DOHH2 (cell line): ENCODE measurements at regions not wholly inside any gene's neighbourhood (a gene's known extent, or its start where the extent isn't known, plus 50 kb on each side); places are given as distances from the start of the nearest gene placed in this dataset.

Experiments
- H3F3A ChIP-seq: fragments of 200-600 bp; sonication (generic), shearing (Covaris generic); 2 replicates; pipeline ENCODE4 v1.6.0; 2016; ENCODE audit warnings: antibody characterized with exemption, mild to moderate bottlenecking; ENCODE audit not compliant: control insufficient read depth, insufficient read depth
- H3K27ac ChIP-seq: fragments of 200-600 bp; sonication (generic); 2 replicates; pipeline ENCODE4 v1.5.1; 2014; ENCODE audit warnings: low read depth, mild to moderate bottlenecking, low read length, moderate library complexity
- H3K27me3 ChIP-seq: fragments of 200-600 bp; sonication (generic); 2 replicates; pipeline ENCODE4 v1.6.1; 2014; ENCODE audit warnings: mild to moderate bottlenecking, low read length, mixed read lengths; ENCODE audit not compliant: control insufficient read depth
- H3K36me3 ChIP-seq: fragments of 200-600 bp; sonication (generic); 2 replicates; pipeline ENCODE4 v1.6.1; 2014; ENCODE audit warnings: mild to moderate bottlenecking, low read length, moderate library complexity, mixed read lengths; ENCODE audit not compliant: control insufficient read depth
- H3K4me1 ChIP-seq: fragments of 200-600 bp; sonication (generic); 2 replicates; pipeline ENCODE4 v1.6.1; 2014; ENCODE audit warnings: mild to moderate bottlenecking, low read length, mixed read lengths; ENCODE audit not compliant: control insufficient read depth
- H3K4me2 ChIP-seq: fragments of 200-600 bp; sonication (generic); 2 replicates; pipeline ENCODE4 v1.6.0; 2014; ENCODE audit warnings: mild to moderate bottlenecking, low read length, moderate library complexity
- H3K4me3 ChIP-seq: fragments of 200-600 bp; sonication (generic); 2 replicates; pipeline ENCODE4 v1.5.1; 2014; ENCODE audit warnings: mild to moderate bottlenecking, low read length, mixed read lengths
- H3K79me2 ChIP-seq: fragments of 200-600 bp; sonication (generic); 2 replicates; pipeline ENCODE4 v1.6.1; 2014; ENCODE audit warnings: mild to moderate bottlenecking, low read length, mixed read lengths; ENCODE audit not compliant: control insufficient read depth
- H3K9me2 ChIP-seq: fragments of 200-600 bp; sonication (generic); replicated peaks from 2 replicates; pipeline ENCODE4 v1.6.1; 2014; ENCODE audit warnings: mild to moderate bottlenecking, low read length, mixed read lengths; ENCODE audit not compliant: control insufficient read depth
- H3K9me3 ChIP-seq: fragments of 200-600 bp; sonication (generic); 2 replicates; pipeline ENCODE4 v1.6.1; 2014; ENCODE audit warnings: antibody characterized with exemption, low read length, mixed read lengths; ENCODE audit not compliant: control insufficient read depth, insufficient read depth
- H4K20me1 ChIP-seq: fragments of 200-600 bp; sonication (generic); 2 replicates; pipeline ENCODE4 v1.6.0; 2014; ENCODE audit warnings: low read depth, mild to moderate bottlenecking, antibody characterized with exemption, low read length, moderate library complexity; ENCODE audit not compliant: control insufficient read depth, insufficient read depth
- EZH2phosphoT487 ChIP-seq: fragments of 200-600 bp; sonication (generic); IDR thresholded peaks from 2 replicates; pipeline ENCODE4 v1.6.1; 2017; ENCODE audit warnings: borderline replicate concordance, mild to moderate bottlenecking, antibody characterized with exemption, low read length, moderate library complexity, mixed read lengths
- TF ChIP-seq, protein P1 (sequence below): fragments of 200-600 bp; sonication (generic); IDR thresholded peaks from one replicate; pipeline ENCODE4 v1.5.1; 2014; ENCODE audit warnings: antibody characterized with exemption, mild to moderate bottlenecking, low read depth, low read length; ENCODE audit not compliant: poor library complexity, severe bottlenecking

DNA sequence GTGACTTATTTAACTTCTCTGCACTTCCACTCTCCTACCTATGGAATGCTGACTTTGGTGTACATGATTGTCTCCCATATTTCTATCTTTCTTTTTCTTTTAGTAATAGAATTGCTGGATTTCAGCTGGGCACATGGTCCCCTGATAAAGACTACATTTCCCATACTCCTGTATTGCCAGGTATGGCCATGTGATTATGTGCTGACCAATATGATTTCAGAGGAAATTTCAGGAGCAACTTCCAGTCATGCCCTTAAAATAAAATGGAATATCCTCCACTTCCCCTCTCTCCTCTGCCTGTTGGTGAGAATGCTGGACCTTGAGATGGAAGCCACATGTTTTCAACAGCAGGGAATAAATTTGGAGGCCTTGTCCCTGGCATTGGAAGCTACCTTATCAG lies 130.7 kb upstream of the IGSF21 start:
- Histone ChIP-seq H3F3A (no peaks in the 10 kb centered on the region), H3K4me3 (no peak overlapping the region), H3K27me3 (no peaks in the 10 kb centered on the region), H3K79me2 (no peaks in the 10 kb centered on the region), H3K36me3 (no peaks in the 10 kb centered on the region), H3K9me2 (no peaks in the 10 kb centered on the region), H4K20me1 (no peaks in the 10 kb centered on the region), H3K4me2 (no peak overlapping the region), H3K27ac (no peak overlapping the region), H3K4me1 (no peaks in the 10 kb centered on the region), H3K9me3 (no peaks in the 10 kb centered on the region)
- no peak for TF ChIP-seq EZH2phosphoT487

DNA sequence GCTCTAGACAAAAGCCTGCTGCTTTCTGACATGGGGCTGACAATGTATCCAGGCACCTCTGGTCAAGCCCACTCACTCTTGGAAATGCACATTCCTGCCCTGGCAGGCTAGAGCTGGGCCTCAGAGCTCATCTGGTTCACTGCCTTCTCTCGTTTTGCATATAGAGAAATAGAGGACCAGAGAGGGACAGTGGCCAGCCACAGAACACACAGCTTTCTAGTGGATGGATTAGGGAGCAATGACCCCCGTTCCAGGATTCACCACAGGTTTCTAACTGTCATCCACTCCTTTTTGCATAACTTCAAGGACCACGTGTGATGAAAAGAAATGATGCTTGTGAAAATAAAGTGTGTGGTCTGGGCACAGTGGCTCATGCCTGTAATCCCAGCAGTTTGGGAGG lies 129.6 kb upstream of the IGSF21 start:
- Histone ChIP-seq H3K36me3 (no peaks in the 10 kb centered on the region), H3K9me2 (no peaks in the 10 kb centered on the region), H3K79me2 (no peaks in the 10 kb centered on the region)

DNA sequence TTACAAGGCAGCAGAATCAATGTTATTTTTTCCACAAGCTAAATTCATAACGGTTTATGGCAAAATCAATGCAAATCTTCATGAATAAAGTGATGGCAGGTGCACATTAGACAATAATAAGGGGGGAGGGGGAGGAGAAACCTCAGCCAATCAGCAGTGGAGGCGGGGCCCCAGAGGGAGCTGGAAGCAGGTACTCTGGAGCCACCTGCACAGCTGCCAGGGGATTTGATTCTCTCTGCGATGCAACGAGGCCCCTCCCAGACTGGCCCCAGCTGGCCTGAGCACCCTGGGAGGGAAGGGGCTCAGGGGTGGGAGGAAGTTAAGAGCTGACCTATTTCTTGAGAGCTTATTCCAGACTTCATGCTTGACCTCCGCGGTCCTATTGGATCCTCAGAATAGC lies 127.8 kb upstream of the IGSF21 start:
- no peaks in the 10 kb centered on the region for H3K27me3 ChIP-seq
- H3K79me2 ChIP-seq = no peaks in the 10 kb centered on the region
- no peaks in the 10 kb centered on the region for H3F3A ChIP-seq
- TF ChIP-seq, protein P1, sequence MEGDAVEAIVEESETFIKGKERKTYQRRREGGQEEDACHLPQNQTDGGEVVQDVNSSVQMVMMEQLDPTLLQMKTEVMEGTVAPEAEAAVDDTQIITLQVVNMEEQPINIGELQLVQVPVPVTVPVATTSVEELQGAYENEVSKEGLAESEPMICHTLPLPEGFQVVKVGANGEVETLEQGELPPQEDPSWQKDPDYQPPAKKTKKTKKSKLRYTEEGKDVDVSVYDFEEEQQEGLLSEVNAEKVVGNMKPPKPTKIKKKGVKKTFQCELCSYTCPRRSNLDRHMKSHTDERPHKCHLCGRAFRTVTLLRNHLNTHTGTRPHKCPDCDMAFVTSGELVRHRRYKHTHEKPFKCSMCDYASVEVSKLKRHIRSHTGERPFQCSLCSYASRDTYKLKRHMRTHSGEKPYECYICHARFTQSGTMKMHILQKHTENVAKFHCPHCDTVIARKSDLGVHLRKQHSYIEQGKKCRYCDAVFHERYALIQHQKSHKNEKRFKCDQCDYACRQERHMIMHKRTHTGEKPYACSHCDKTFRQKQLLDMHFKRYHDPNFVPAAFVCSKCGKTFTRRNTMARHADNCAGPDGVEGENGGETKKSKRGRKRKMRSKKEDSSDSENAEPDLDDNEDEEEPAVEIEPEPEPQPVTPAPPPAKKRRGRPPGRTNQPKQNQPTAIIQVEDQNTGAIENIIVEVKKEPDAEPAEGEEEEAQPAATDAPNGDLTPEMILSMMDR = no peak
- no peak for TF ChIP-seq EZH2phosphoT487
- H3K9me2 ChIP-seq = no peaks in the 10 kb centered on the region
- H3K4me1 ChIP-seq = no peaks in the 10 kb centered on the region
- no peak overlapping the region for H3K4me3 ChIP-seq
- H4K20me1 ChIP-seq = no peaks in the 10 kb centered on the region
- H3K36me3 ChIP-seq = no peaks in the 10 kb centered on the region
- no peak overlapping the region for H3K27ac ChIP-seq
- no peaks in the 10 kb centered on the region for H3K9me3 ChIP-seq
- no peak overlapping the region for H3K4me2 ChIP-seq

More for the DNA sequence above, 129.6 kb upstream of the IGSF21 start:
- H3K4me2 ChIP-seq = no peak overlapping the region
- H3K4me3 ChIP-seq = no peak overlapping the region
- H3K27ac ChIP-seq = no peak overlapping the region
- H3K9me3 ChIP-seq = no peaks in the 10 kb centered on the region
- no peaks in the 10 kb centered on the region for H3K4me1 ChIP-seq
- no peaks in the 10 kb centered on the region for H4K20me1 ChIP-seq
- TF ChIP-seq, protein P1 = no peak
- no peak for TF ChIP-seq EZH2phosphoT487
- H3F3A ChIP-seq = no peaks in the 10 kb centered on the region
- no peaks in the 10 kb centered on the region for H3K27me3 ChIP-seq

DNA sequence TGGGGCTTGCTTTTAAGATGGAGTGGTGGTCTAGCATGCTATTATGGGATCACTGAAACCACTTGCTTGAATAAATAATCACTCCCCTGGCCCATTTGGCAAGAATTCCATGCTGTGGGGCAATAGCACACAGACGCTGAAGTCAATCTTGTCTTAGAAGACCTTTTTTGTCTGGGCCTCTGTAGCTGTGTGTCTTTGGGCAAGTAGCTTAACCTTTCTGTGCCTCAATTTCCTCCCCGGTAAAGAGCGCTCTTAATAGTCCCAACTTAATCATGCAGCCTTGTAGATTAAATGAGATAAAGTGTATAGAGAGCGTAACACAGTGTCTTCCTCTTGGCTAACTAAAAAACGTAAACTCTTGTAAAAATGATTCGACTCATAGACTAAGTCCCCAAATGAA lies 125.4 kb upstream of the IGSF21 start:
- no peaks in the 10 kb centered on the region for H4K20me1 ChIP-seq
- H3F3A ChIP-seq = no peaks in the 10 kb centered on the region
- no peak overlapping the region for H3K27ac ChIP-seq
- H3K4me3 ChIP-seq = no peak overlapping the region
- H3K79me2 ChIP-seq = no peaks in the 10 kb centered on the region
- H3K4me1 ChIP-seq = no peaks in the 10 kb centered on the region
- no peak for TF ChIP-seq EZH2phosphoT487
- TF ChIP-seq, protein P1 = no peak
- no peak overlapping the region for H3K4me2 ChIP-seq
- H3K9me3 ChIP-seq = no peaks in the 10 kb centered on the region
- H3K36me3 ChIP-seq = no peaks in the 10 kb centered on the region
- no peaks in the 10 kb centered on the region for H3K9me2 ChIP-seq
- H3K27me3 ChIP-seq = no peaks in the 10 kb centered on the region
